ENCODE measurements at regions not wholly inside any gene's neighbourhood (a gene's known extent, or its start where the extent isn't known, plus 50 kb on each side); places are given as distances from the start of the nearest gene placed in this dataset.

DNA sequence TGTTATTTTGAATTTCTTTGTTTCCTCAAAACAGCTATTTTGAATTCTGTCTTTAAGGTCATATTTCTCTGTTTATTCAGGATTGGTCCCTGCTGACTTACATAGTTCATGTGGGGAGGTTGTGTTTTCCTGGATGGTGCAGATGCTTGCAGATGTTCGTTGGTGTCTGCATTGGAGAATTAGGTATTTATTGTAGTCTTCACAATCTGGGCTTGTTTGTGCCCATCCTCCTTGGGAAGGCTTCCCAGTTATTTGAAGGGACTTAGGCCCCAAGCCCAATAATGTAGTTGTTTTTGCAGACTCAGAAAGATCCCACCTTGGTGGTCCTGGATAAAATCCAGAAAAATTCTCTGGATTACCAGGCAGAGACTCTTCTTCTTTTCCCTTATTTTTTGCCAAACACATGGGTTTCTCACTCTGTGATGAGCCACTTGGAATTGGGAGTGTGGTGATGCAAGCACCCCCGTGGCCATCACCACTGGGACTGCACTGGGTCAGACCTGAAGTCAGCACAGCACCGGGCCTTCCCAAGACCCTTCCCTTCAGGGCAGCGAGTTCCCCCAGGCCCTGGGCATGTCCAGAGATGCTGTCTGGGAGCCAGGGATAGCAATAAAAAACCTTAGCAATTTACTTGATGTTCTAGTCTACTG lies 81.6 kb upstream of the EZR start (continued):
- no peak for TF ChIP-seq CHD1 (IDR thresholded peaks at IDR 0.05; ENCODE audit: low read depth, low read length)
- TF ChIP-seq MAX (IDR thresholded peaks at IDR 0.05), result no peak

Measured in H1 (cell line).